ENCODE measurements at regions not wholly inside any gene's neighbourhood (a gene's known extent, or its start where the extent isn't known, plus 50 kb on each side); places are given as distances from the start of the nearest gene placed in this dataset.

DNA sequence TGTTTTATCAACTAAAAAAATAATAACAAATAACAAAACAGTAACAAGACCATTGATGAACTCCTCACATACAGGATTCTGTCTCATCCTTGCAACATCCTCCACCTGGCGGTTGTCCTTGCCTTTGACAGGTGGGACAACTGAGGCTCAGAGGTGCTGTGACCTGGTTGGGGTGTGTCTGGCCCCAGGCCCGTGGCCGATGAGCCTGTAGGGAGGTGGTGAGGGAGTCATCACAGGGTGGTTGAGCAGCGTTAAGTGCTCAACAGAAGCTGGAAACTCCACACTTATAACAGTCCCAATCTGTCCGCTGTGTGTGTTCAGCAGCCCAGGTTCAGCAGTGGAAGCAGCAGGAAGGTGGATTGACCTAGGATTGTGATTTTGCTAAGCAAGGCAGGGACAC, 131.6 kb upstream of the RAB12 start:
- TF ChIP-seq, protein P1, sequence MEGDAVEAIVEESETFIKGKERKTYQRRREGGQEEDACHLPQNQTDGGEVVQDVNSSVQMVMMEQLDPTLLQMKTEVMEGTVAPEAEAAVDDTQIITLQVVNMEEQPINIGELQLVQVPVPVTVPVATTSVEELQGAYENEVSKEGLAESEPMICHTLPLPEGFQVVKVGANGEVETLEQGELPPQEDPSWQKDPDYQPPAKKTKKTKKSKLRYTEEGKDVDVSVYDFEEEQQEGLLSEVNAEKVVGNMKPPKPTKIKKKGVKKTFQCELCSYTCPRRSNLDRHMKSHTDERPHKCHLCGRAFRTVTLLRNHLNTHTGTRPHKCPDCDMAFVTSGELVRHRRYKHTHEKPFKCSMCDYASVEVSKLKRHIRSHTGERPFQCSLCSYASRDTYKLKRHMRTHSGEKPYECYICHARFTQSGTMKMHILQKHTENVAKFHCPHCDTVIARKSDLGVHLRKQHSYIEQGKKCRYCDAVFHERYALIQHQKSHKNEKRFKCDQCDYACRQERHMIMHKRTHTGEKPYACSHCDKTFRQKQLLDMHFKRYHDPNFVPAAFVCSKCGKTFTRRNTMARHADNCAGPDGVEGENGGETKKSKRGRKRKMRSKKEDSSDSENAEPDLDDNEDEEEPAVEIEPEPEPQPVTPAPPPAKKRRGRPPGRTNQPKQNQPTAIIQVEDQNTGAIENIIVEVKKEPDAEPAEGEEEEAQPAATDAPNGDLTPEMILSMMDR (conservative IDR thresholded peaks at IDR 0.05; ENCODE audit: low read depth, low read length): no peak
- TF ChIP-seq EZH2phosphoT487 (IDR thresholded peaks at IDR 0.05; ENCODE audit: borderline replicate concordance, low read length): no peak
